ENCODE measurements at regions not wholly inside any gene's neighbourhood (a gene's known extent, or its start where the extent isn't known, plus 50 kb on each side); places are given as distances from the start of the nearest gene placed in this dataset.
"Not testable (repeated sequence)": the region's sequence is repeated elsewhere in the genome, so short reads cannot be mapped to it uniquely, and the experiment has no call there.

GRCh38 chr18:38648179-38648578 is 1082.6 kb upstream of the CELF4 start:
- DNase-seq, result no peak

GRCh38 chr18:38646296-38646695 is 1080.7 kb upstream of the CELF4 start:
- DNase-seq, result no peak

- no peak for DNase-seq
Observed at GRCh38 chr18:38644875-38645641, 1079.5 kb upstream of the CELF4 start.

- DNase-seq, result no peak
Observed at GRCh38 chr18:38642711-38643110, 1077.1 kb upstream of the CELF4 start.

- not testable (repeated sequence) for DNase-seq
Observed at GRCh38 chr18:38639700-38640099, 1074.1 kb upstream of the CELF4 start.

- no peak for DNase-seq
Observed at GRCh38 chr18:38635709-38636430, 1070.3 kb upstream of the CELF4 start.

GRCh38 chr18:38634117-38634516 is 1068.5 kb upstream of the CELF4 start:
- DNase-seq, result no peak

GRCh38 chr18:38633333-38633732 is 1067.7 kb upstream of the CELF4 start:
- DNase-seq, result no peak

GRCh38 chr18:38619129-38619528 is 1053.5 kb upstream of the CELF4 start:
- no peak for DNase-seq

GRCh38 chr18:38616306-38616705 is 1050.7 kb upstream of the CELF4 start:
- no peak for DNase-seq

GRCh38 chr18:38612904-38613303 is 1047.3 kb upstream of the CELF4 start:
- DNase-seq, result no peak

- no peak for DNase-seq
Observed at GRCh38 chr18:38611036-38611964, 1045.7 kb upstream of the CELF4 start.

GRCh38 chr18:38606841-38607240 is 1041.2 kb upstream of the CELF4 start:
- DNase-seq, result no peak

GRCh38 chr18:38602341-38602740 is 1036.7 kb upstream of the CELF4 start:
- no peak for DNase-seq

GRCh38 chr18:38587571-38587970 is 1022.0 kb upstream of the CELF4 start:
- DNase-seq, result no peak

- DNase-seq, result no peak
Observed at GRCh38 chr18:38586327-38586726, 1020.7 kb upstream of the CELF4 start.

- no peak for DNase-seq
Observed at GRCh38 chr18:38579764-38580163, 1014.2 kb upstream of the CELF4 start.

- peak; percentile 43 for DNase-seq
Observed at GRCh38 chr18:38576916-38577315, 1011.3 kb upstream of the CELF4 start.

GRCh38 chr18:38576349-38576748 is 1010.8 kb upstream of the CELF4 start:
- peak; percentile 24 for DNase-seq

GRCh38 chr18:38575648-38576047 is 1010.0 kb upstream of the CELF4 start:
- peak; percentile 31 for DNase-seq

- DNase-seq, result no peak
Observed at GRCh38 chr18:38575023-38575422, 1009.4 kb upstream of the CELF4 start.

- no peak for DNase-seq
Observed at GRCh38 chr18:38572554-38573111, 1007.0 kb upstream of the CELF4 start.

GRCh38 chr18:38571651-38572050 is 1006.1 kb upstream of the CELF4 start:
- DNase-seq, result no peak

Measured in central memory CD4-positive, alpha-beta T cell (primary cell).